ENCODE measurements at regions not wholly inside any gene's neighbourhood (a gene's known extent, or its start where the extent isn't known, plus 50 kb on each side); places are given as distances from the start of the nearest gene placed in this dataset.

GRCh38 chr10:131571346-131571745 lies 259.8 kb upstream of the TCERG1L start:
- H3K9me3 ChIP-seq: no peaks in the 10 kb centered on the region
- 83% methylated on average over 11 of the region's 11 CpGs for WGBS
- no peaks in the 10 kb centered on the region for H3K27me3 ChIP-seq (replicated peaks; ENCODE audit: insufficient read depth)
- H3K4me1 ChIP-seq (replicated peaks): no peaks in the 10 kb centered on the region
- TF ChIP-seq POLR2A (IDR thresholded peaks at IDR 0.05): no peak
- no peak for TF ChIP-seq CTCF (IDR thresholded peaks at IDR 0.05)
- no peak for TF ChIP-seq POLR2AphosphoS5 (IDR thresholded peaks at IDR 0.05)
- no peak for DNase-seq (ENCODE audit: low spot score)
- H3K36me3 ChIP-seq: no peaks in the 10 kb centered on the region
- H3K4me3 ChIP-seq: no peak overlapping the region
- no peak overlapping the region for H3K27ac ChIP-seq
- intact Hi-C loops (cut with DNase I): no loop called here

DNA sequence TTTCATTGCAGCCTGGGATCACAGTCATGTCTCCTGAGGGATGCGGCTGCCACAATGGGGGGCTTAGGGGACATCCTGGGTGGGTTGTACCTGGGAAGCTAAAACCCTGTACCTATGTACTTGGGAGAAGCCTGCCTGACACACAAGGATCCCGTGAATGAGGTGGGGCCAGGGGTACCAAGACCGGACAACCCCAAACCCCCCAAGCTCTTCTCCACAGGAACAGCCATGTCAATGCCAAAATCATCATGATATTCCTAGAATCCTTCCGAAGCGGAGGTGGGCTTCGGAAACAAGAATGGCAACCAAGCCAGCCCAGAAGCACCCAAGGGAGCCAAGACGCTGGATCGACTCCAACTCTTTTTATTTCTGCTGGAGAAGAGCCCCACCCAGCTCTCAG lies 260.3 kb upstream of the TCERG1L start:
- no peaks in the 10 kb centered on the region for H3K9me3 ChIP-seq
- no peaks in the 10 kb centered on the region for H3K27me3 ChIP-seq (replicated peaks; ENCODE audit: insufficient read depth)
- H3K4me3 ChIP-seq: no peak overlapping the region
- no peak for DNase-seq (ENCODE audit: low spot score)
- H3K36me3 ChIP-seq: no peaks in the 10 kb centered on the region
- TF ChIP-seq POLR2AphosphoS5 (IDR thresholded peaks at IDR 0.05) (no peak), POLR2A (IDR thresholded peaks at IDR 0.05) (no peak), CTCF (IDR thresholded peaks at IDR 0.05) (no peak)
- no peaks in the 10 kb centered on the region for H3K4me1 ChIP-seq (replicated peaks)
- H3K27ac ChIP-seq: no peak overlapping the region
- intact Hi-C loops (cut with DNase I): no loop called here
- WGBS: 75% methylated on average over 8 of the region's 8 CpGs

- Histone ChIP-seq H3K27ac (no peak overlapping the region), H3K36me3 (no peaks in the 10 kb centered on the region), H3K27me3 (replicated peaks; ENCODE audit: insufficient read depth) (no peaks in the 10 kb centered on the region), H3K9me3 (no peaks in the 10 kb centered on the region), H3K4me1 (replicated peaks) (no peaks in the 10 kb centered on the region), H3K4me3 (no peak overlapping the region)
- intact Hi-C loops (cut with DNase I): no loop called here
- no peak for DNase-seq (ENCODE audit: low spot score)
- TF ChIP-seq CTCF (IDR thresholded peaks at IDR 0.05): no peak
- TF ChIP-seq POLR2AphosphoS5 (IDR thresholded peaks at IDR 0.05): no peak
- no peak for TF ChIP-seq POLR2A (IDR thresholded peaks at IDR 0.05)
- 71% methylated on average over 11 of the region's 11 CpGs for WGBS
These were observed 261.7 kb upstream of the TCERG1L start for GRCh38 chr10:131573256-131573655.

- Histone ChIP-seq H3K27ac (no peak overlapping the region), H3K27me3 (replicated peaks; ENCODE audit: insufficient read depth) (no peaks in the 10 kb centered on the region), H3K4me1 (replicated peaks) (no peaks in the 10 kb centered on the region), H3K36me3 (no peaks in the 10 kb centered on the region), H3K4me3 (no peak overlapping the region), H3K9me3 (no peaks in the 10 kb centered on the region)
- 69% methylated on average over 2 of the region's 2 CpGs for whole genome bisulfite sequencing
- TF ChIP-seq CTCF (IDR thresholded peaks at IDR 0.05) (no peak), POLR2A (IDR thresholded peaks at IDR 0.05) (no peak), POLR2AphosphoS5 (IDR thresholded peaks at IDR 0.05) (no peak)
- intact Hi-C loops (cut with DNase I): no loop called here
- no peak for DNase-seq (ENCODE audit: low spot score)
These were observed 262.2 kb upstream of the TCERG1L start for GRCh38 chr10:131573707-131574106.

- WGBS: 76% methylated on average over 5 of the region's 7 CpGs
- Histone ChIP-seq H3K4me3 (no peak overlapping the region), H3K36me3 (no peaks in the 10 kb centered on the region), H3K4me1 (replicated peaks) (no peaks in the 10 kb centered on the region), H3K27me3 (replicated peaks; ENCODE audit: insufficient read depth) (no peaks in the 10 kb centered on the region), H3K9me3 (no peaks in the 10 kb centered on the region), H3K27ac (no peak overlapping the region)
- TF ChIP-seq POLR2A (IDR thresholded peaks at IDR 0.05): no peak
- TF ChIP-seq POLR2AphosphoS5 (IDR thresholded peaks at IDR 0.05): no peak
- no peak for TF ChIP-seq CTCF (IDR thresholded peaks at IDR 0.05)
- intact Hi-C loops (cut with DNase I): no loop called here
- no peak for DNase-seq (ENCODE audit: low spot score)
These were observed 262.8 kb upstream of the TCERG1L start for GRCh38 chr10:131574363-131574706.
